ENCODE measurements at regions not wholly inside any gene's neighbourhood (a gene's known extent, or its start where the extent isn't known, plus 50 kb on each side); places are given as distances from the start of the nearest gene placed in this dataset.

GRCh38 chr9:92242260-92243136 is 51.0 kb downstream of the IARS1 start:
- TF ChIP-seq POLR2A (IDR thresholded peaks at IDR 0.05; ENCODE audit: low read depth) = no peak
- peak in 1 of 3 experiments; percentile 14 for TF ChIP-seq CTCF (IDR thresholded peaks at IDR 0.05)
- WGBS = 56% methylated on average over 7 of the region's 7 CpGs
- Histone ChIP-seq H3K4me3 (no peak overlapping the region), H3K9me3 (no peaks in the 10 kb centered on the region), H3K4me1 (no peaks in the 10 kb centered on the region), H3K36me3 (peaks cover 91 to 100% (median 100%) of the 10 kb centered on the region in 4 donors), H3K27me3 (no peaks in the 10 kb centered on the region), H3K27ac (replicated peaks in 1 of 4) (no peak overlapping the region)
- DNase-seq (ENCODE audit: extremely low spot score) = no peak
- intact Hi-C loops (cut with DNase I) = loop anchor here (5.0 kb wide), 1 partner anchor 105 kb away; no protein-coding TSS in a partner anchor

- DNase-seq (ENCODE audit: extremely low spot score) = no peak
- no peak overlapping the region for H3K27ac ChIP-seq (replicated peaks in 1 of 4)
- intact Hi-C loops (cut with DNase I) = no loop called here
- no peak overlapping the region for H3K4me3 ChIP-seq
- peaks cover 35 to 95% (median 61%) of the 10 kb centered on the region in 4 donors for H3K36me3 ChIP-seq
- H3K9me3 ChIP-seq = no peaks in the 10 kb centered on the region
- H3K27me3 ChIP-seq = no peaks in the 10 kb centered on the region
- 94% methylated on average over 3 of the region's 3 CpGs for WGBS
- TF ChIP-seq POLR2AphosphoS5 (IDR thresholded peaks at IDR 0.05) (no peak), POLR2A (IDR thresholded peaks at IDR 0.05; ENCODE audit: low read depth) (no peak), CTCF (IDR thresholded peaks at IDR 0.05) (no peak), EP300 (IDR thresholded peaks at IDR 0.05) (no peak)
- no peaks in the 10 kb centered on the region for H3K4me1 ChIP-seq
Observed at GRCh38 chr9:92236915-92237314, 56.6 kb downstream of the IARS1 start.

- no peaks in the 10 kb centered on the region for H3K27me3 ChIP-seq
- H3K27ac ChIP-seq (replicated peaks in 1 of 4) = no peak overlapping the region
- no peak overlapping the region for H3K4me3 ChIP-seq
- intact Hi-C loops (cut with DNase I) = no loop called here
- WGBS = 91% methylated on average over 4 of the region's 4 CpGs
- TF ChIP-seq EP300 (IDR thresholded peaks at IDR 0.05) = no peak
- TF ChIP-seq CTCF (IDR thresholded peaks at IDR 0.05) = no peak
- no peak for TF ChIP-seq POLR2A (IDR thresholded peaks at IDR 0.05; ENCODE audit: low read depth)
- TF ChIP-seq POLR2AphosphoS5 (IDR thresholded peaks at IDR 0.05) = no peak
- no peaks in the 10 kb centered on the region for H3K4me1 ChIP-seq
- no peaks in the 10 kb centered on the region for H3K9me3 ChIP-seq
- peaks cover 30 to 92% (median 57%) of the 10 kb centered on the region in 4 donors for H3K36me3 ChIP-seq
- DNase-seq (ENCODE audit: extremely low spot score) = no peak
Observed at GRCh38 chr9:92236465-92236864, 57.0 kb downstream of the IARS1 start.

- Histone ChIP-seq H3K4me1 (no peaks in the 10 kb centered on the region), H3K27ac (replicated peaks in 1 of 4) (no peak overlapping the region), H3K9me3 (no peaks in the 10 kb centered on the region), H3K27me3 (no peaks in the 10 kb centered on the region), H3K36me3 (peaks cover 11 to 85% (median 37%) of the 10 kb centered on the region in 4 donors), H3K4me3 (no peak overlapping the region)
- TF ChIP-seq CTCF (IDR thresholded peaks at IDR 0.05) (no peak), POLR2A (IDR thresholded peaks at IDR 0.05; ENCODE audit: low read depth) (no peak), POLR2AphosphoS5 (IDR thresholded peaks at IDR 0.05) (no peak), EP300 (IDR thresholded peaks at IDR 0.05) (no peak)
- intact Hi-C loops (cut with DNase I) = no loop called here
- DNase-seq (ENCODE audit: extremely low spot score) = no peak
- 98% methylated on average over 5 of the region's 5 CpGs for WGBS
Observed at GRCh38 chr9:92234514-92234913, 59.0 kb downstream of the IARS1 start.

All from esophagus muscularis mucosa (tissue), 4 donors.